PC-9 (cell line): ENCODE measurements at regions not wholly inside any gene's neighbourhood (a gene's known extent, or its start where the extent isn't known, plus 50 kb on each side); places are given as distances from the start of the nearest gene placed in this dataset.
A peak's percentile ranks its signal among the peaks of the same experiment; 100 is the strongest.

Experiments
- BruUV-seq: library from RNA; stranded (reverse); fragments of 400-500 nt; replicated peaks from 2 replicates; lab custom pipeline; 2021; lab: Mats Ljungman, UMichigan
- CTCF ChIA-PET: fragments of 300-600 bp; sonication (Branson Sonifier 250); formaldehyde crosslinking; loops from one replicate; lab custom pipeline; 2022; ENCODE audit warnings: antibody characterized with exemption; lab: Charles Lee
- POLR2A ChIA-PET: fragments of 300-600 bp; sonication (Branson Sonifier 250); formaldehyde crosslinking; loops from one replicate; lab custom pipeline; 2022; ENCODE audit warnings: antibody characterized with exemption; ENCODE audit not compliant: unreplicated experiment; lab: Charles Lee
- DNase-seq, 2 experiments: peaks; one replicate each; pipeline versions ENCODE4 v3.0.0 to v3.0.0-alpha.2; 2015 to 2022; ENCODE audit warnings: mixed read lengths in 1 of 2
- H2AFZ ChIP-seq: fragments of 200-600 bp; sonication (generic); 2 replicates; pipeline ENCODE4 v1.8.1; 2017; ENCODE audit warnings: antibody characterized with exemption
- H3F3A ChIP-seq: fragments of 200-600 bp; sonication (generic); 2 replicates; pipeline ENCODE4 v1.8.1; 2017; ENCODE audit warnings: antibody characterized with exemption, mild to moderate bottlenecking, low read depth; ENCODE audit not compliant: insufficient read depth
- H3K27ac ChIP-seq: fragments of 200-600 bp; sonication (generic); 2 replicates; pipeline ENCODE4 v1.6.1; 2016; ENCODE audit warnings: mixed run types
- H3K27me3 ChIP-seq: fragments of 200-600 bp; sonication (generic); 2 replicates; pipeline ENCODE4 v1.6.1; 2016; ENCODE audit warnings: low read depth, mixed run types; ENCODE audit not compliant: insufficient read depth
- H3K36me3 ChIP-seq: fragments of 200-600 bp; sonication (generic); 2 replicates; pipeline ENCODE4 v1.6.1; 2016; ENCODE audit warnings: low read depth, mixed run types
- H3K4me1 ChIP-seq: fragments of 200-600 bp; sonication (generic); replicated peaks from 2 replicates; pipeline ENCODE4 v1.6.1; 2016; ENCODE audit warnings: mixed run types; ENCODE audit not compliant: insufficient read depth
- H3K4me2 ChIP-seq: fragments of 200-600 bp; sonication (generic); 2 replicates; pipeline ENCODE4 v1.6.1; 2017; ENCODE audit warnings: mixed run types
- H3K4me3 ChIP-seq: fragments of 200-600 bp; sonication (generic); 2 replicates; pipeline ENCODE4 v1.6.1; 2016; ENCODE audit warnings: mixed run types
- H3K79me2 ChIP-seq: fragments of 200-600 bp; sonication (generic); 2 replicates; pipeline ENCODE4 v1.6.1; 2017; ENCODE audit warnings: low read depth, mixed run types
- H3K9me2 ChIP-seq: fragments of 200-600 bp; sonication (generic); 2 replicates; pipeline ENCODE4 v1.8.1; 2017; ENCODE audit warnings: mild to moderate bottlenecking; ENCODE audit not compliant: insufficient read depth
- H3K9me3 ChIP-seq: fragments of 200-600 bp; sonication (generic); 2 replicates; pipeline ENCODE4 v1.8.1; 2016; ENCODE audit warnings: low read depth; ENCODE audit not compliant: insufficient read depth
- H4K20me1 ChIP-seq: fragments of 200-600 bp; sonication (generic); 2 replicates; pipeline ENCODE4 v1.8.1; 2017; ENCODE audit not compliant: insufficient read depth
- EZH2 ChIP-seq: fragments of 200-600 bp; sonication (generic); IDR thresholded peaks from 2 replicates; pipeline ENCODE4 v1.8.0; 2017; ENCODE audit warnings: antibody characterized with exemption, low read depth
- intact Hi-C: fragments of 100-400 bp; cut with micrococcal nuclease; formaldehyde crosslinking; loops from one replicate; pipeline ENCODE4 v1.10.0; 2022; ENCODE audit not compliant: unreplicated experiment
- TF ChIP-seq, protein P1 (sequence below): fragments of 200-600 bp; sonication (generic); conservative IDR thresholded peaks from 2 replicates; pipeline ENCODE4 v1.6.1; 2017; ENCODE audit warnings: mixed run types, antibody characterized with exemption, mild to moderate bottlenecking, moderate library complexity

DNA sequence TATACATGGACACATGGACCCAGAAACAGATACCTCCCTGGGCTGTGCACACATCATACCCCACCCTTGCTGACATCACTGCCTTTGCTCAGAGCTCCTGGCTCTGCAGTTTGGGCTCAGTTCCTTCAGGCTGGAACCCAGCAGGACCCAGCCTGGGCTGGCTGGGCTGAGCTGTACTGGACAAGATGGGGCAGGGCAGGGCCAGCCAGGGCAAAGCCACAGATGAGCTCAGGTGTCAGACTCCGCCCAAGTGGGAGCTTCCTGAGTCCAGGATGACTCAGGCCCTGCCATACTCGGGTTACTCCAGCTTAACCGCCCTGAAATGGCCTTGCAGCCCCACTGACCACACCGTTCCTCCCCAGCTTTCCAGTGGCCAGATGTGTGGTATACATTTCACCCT lies 284.9 kb downstream of the OSR1 start:
- BruUV-seq: no TSS peak
- peak; percentile 84 to 87 for DNase-seq
- no peak overlapping the region; the same call in 1 of the 2 replicates for H3K27ac ChIP-seq
- CTCF ChIA-PET: interaction anchor here (0.6 kb wide), 1 partner anchor 48 kb away, joined by 3 read pairs; no protein-coding TSS in a partner anchor
- H3K9me3 ChIP-seq: no peaks in the 10 kb centered on the region; the same call in none of the 2 replicates
- H3K79me2 ChIP-seq: no peaks in the 10 kb centered on the region
- no peak overlapping the region for H3K4me3 ChIP-seq
- H3F3A ChIP-seq: no peaks in the 10 kb centered on the region
- no peaks in the 10 kb centered on the region for H4K20me1 ChIP-seq
- H3K4me1 ChIP-seq: peaks cover 36% of the 10 kb centered on the region
- TF ChIP-seq, protein P1, sequence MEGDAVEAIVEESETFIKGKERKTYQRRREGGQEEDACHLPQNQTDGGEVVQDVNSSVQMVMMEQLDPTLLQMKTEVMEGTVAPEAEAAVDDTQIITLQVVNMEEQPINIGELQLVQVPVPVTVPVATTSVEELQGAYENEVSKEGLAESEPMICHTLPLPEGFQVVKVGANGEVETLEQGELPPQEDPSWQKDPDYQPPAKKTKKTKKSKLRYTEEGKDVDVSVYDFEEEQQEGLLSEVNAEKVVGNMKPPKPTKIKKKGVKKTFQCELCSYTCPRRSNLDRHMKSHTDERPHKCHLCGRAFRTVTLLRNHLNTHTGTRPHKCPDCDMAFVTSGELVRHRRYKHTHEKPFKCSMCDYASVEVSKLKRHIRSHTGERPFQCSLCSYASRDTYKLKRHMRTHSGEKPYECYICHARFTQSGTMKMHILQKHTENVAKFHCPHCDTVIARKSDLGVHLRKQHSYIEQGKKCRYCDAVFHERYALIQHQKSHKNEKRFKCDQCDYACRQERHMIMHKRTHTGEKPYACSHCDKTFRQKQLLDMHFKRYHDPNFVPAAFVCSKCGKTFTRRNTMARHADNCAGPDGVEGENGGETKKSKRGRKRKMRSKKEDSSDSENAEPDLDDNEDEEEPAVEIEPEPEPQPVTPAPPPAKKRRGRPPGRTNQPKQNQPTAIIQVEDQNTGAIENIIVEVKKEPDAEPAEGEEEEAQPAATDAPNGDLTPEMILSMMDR: no peak
- no peak for TF ChIP-seq EZH2
- H3K27me3 ChIP-seq: no peaks in the 10 kb centered on the region
- POLR2A ChIA-PET: interaction anchor here (0.5 to 0.7 kb wide), 5 partner anchors 37 to 1373 kb away, joined by 3 to 8 read pairs (median 4); no protein-coding TSS in a partner anchor
- H3K4me2 ChIP-seq: peak overlapping the region; percentile 59
- H3K36me3 ChIP-seq: no peaks in the 10 kb centered on the region
- no peaks in the 10 kb centered on the region for H3K9me2 ChIP-seq
- 0 out of 2 replicates have a peak overlapping the region, but pooled peaks have one; percentile 20 for H2AFZ ChIP-seq
- intact Hi-C loops: loop anchor here (1.0 to 10.0 kb wide), 3 partner anchors 49 to 271 kb away; no protein-coding TSS in a partner anchor

DNA sequence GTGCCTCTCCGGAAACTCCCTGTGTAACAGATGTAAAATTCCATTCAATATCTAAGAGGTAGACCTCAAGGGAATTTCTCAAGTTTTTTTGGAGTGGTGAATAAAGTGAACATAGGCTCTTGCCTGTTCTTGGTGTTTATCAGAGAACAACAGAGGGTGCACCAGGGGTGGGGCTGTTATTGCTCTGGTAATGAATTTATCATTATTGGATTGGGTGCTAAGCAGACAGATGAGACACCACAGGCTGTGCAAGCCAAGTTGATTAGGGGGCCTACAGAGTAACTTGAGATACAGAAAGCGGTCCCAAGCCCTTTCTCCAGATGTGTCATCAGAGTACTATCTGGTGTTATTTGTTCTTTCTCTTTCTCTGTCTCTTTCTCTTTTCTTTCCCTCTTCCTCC lies 286.3 kb downstream of the OSR1 start:
- H3K4me2 ChIP-seq: no peak overlapping the region
- peaks cover 36% of the 10 kb centered on the region for H3K4me1 ChIP-seq
- no peaks in the 10 kb centered on the region; the same call in none of the 2 replicates for H3K9me3 ChIP-seq
- H3K27ac ChIP-seq: no peak overlapping the region
- H3K9me2 ChIP-seq: no peaks in the 10 kb centered on the region
- no peak overlapping the region for H2AFZ ChIP-seq
- TF ChIP-seq EZH2: no peak
- TF ChIP-seq, protein P1: no peak
- POLR2A ChIA-PET: no interaction called here
- CTCF ChIA-PET: no interaction called here
- no peak overlapping the region for H3K4me3 ChIP-seq
- no peaks in the 10 kb centered on the region for H4K20me1 ChIP-seq
- H3K36me3 ChIP-seq: no peaks in the 10 kb centered on the region
- H3K79me2 ChIP-seq: no peaks in the 10 kb centered on the region
- DNase-seq: no peak
- no peaks in the 10 kb centered on the region for H3F3A ChIP-seq
- intact Hi-C loops: loop anchor here (5.0 to 10.0 kb wide), 2 partner anchors 50 to 273 kb away; no protein-coding TSS in a partner anchor
- BruUV-seq: no TSS peak
- H3K27me3 ChIP-seq: no peaks in the 10 kb centered on the region

DNA sequence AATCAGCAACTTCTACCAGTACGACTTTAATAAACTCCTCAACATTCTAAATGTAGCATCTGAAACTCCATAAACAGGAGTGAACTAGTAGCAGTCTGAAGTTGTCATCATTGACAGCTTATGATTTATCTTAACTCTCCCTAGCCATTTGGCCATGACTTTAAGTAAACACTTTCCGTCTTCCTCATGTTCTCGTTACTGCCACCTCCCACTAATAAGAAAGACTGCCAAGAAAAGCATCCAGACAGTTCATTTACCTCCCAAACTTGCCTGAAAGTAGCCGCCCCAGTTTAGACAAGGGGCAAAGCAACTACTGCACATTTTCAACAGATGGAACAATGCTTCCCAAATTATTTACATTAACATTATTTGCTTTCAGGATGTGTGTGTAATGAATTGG lies 287.5 kb downstream of the OSR1 start:
- Histone ChIP-seq H3K27ac (no peak overlapping the region), H3K27me3 (no peaks in the 10 kb centered on the region), H3K9me3 (no peaks in the 10 kb centered on the region; the same call in 1 of the 2 replicates), H2AFZ (no peak overlapping the region), H3K36me3 (no peaks in the 10 kb centered on the region), H3K4me3 (no peak overlapping the region), H3K9me2 (no peaks in the 10 kb centered on the region), H3K4me2 (no peak overlapping the region), H4K20me1 (no peaks in the 10 kb centered on the region), H3K4me1 (peaks cover 46% of the 10 kb centered on the region), H3K79me2 (no peaks in the 10 kb centered on the region), H3F3A (no peaks in the 10 kb centered on the region)
- no peak for DNase-seq
- no TSS peak for BruUV-seq
- POLR2A ChIA-PET: interaction anchor here (0.6 kb wide), 1 partner anchor 16 kb away, joined by 3 read pairs; no protein-coding TSS in a partner anchor
- CTCF ChIA-PET: interaction anchor here (0.6 kb wide), 1 partner anchor 1178 kb away, joined by 3 read pairs; no protein-coding TSS in a partner anchor
- intact Hi-C loops: loop anchor here (5.0 to 10.0 kb wide), 2 partner anchors 51 to 274 kb away; no protein-coding TSS in a partner anchor
- no peak for TF ChIP-seq EZH2
- TF ChIP-seq, protein P1: no peak
